HG03439 (cell line): ENCODE measurements at regions not wholly inside any gene's neighbourhood (a gene's known extent, or its start where the extent isn't known, plus 50 kb on each side); places are given as distances from the start of the nearest gene placed in this dataset.

Experiments
- ATAC-seq: cut with Tn5 transposase; IDR thresholded peaks from one replicate; pipeline ENCODE4 v1.9.1; 2021; ENCODE audit warnings: mild to moderate bottlenecking, moderate library complexity; ENCODE audit not compliant: unreplicated experiment

DNA sequence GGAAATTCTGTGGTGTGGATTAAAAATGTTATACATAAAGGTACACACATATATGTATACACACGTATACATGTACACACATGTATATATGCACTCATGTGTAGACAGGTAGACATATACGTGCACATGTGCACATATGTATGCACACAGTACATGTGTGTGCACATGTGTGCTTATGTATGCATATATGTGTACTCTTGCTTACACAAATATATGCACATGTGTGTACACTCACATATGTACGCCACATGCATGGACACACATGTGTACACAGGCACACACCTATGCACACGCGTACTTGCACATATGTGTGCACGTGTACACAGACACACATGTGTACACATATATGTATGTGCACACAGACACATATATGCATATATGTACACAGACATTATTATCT is 142.8 kb upstream of the SALL3 start:
- ATAC-seq, result no peak

DNA sequence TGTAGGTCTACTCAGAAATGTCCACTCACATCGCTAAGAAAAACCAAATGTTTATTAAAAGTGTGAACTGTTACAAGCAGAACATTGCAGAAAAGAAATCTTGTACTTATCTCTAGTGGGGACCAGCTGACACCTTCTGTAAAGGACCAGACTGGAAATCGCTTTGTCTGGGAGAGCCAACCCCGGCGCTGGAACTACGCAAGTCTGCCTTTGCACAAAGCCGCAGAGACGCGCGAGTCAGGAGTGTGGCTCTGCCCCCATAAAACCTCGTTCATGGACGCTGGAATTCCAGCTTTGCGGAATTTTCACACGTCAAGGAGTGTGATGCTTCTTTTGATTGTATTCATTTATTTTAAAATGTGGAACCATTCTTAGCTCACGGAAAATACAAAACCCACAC is 141.9 kb upstream of the SALL3 start:
- no peak for ATAC-seq

DNA sequence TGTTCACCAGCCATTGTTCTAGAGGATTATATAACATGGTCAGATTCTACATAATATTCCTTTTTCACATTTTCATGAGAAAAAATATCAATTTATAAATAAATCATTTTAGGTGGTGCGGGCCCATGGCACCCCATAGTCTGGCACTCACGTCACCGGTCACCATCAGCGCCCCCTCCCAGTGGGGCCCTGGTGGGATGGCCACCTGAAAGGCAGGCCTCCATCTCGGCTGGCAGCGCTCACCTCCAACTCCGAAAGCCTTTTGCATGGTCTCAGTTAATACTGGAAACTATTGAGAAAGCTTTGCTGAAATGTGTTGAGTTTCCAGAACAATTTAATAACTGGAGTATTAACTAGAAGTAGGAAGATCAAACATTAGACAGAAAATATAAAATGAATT is 141.4 kb upstream of the SALL3 start:
- ATAC-seq, result no peak

DNA sequence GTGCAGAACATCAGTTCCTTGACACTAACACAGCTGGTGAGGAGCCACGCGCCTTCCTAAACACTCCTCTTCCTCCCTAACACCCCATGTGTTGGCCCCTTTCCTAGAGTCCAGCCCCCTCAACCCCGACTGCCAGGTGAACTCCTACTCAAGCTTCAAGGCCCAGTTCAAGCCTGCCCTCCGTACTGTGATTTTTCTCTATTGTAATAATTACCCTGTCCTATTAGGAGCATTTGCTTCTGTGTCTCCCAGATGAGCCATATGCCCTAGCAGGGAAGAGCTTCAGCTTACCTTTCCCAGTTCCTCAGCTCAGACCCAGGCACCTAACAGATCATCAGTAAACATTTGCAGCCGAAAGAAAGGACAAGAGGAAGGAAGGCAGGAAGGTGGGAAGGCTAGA is 130.6 kb upstream of the SALL3 start:
- ATAC-seq, result no peak

DNA sequence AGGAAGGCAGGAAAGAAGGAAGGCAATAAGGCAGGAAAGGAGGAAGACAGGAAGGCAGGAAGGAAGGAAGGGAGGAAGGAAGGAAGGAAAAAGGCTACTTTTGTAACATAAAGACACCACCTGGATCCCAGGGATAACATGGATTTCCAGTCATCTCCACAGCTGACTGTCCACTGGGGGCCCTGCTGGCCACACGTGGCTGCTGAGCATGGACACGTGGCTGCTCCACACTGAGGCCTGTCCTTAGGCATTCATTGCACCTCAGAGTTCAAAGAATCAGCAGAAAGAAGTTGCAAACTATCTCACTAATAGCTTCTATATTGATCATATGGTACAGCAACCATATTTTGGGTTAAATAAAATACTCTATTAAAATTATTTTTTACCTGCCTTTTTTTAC is 130.2 kb upstream of the SALL3 start:
- no peak for ATAC-seq

DNA sequence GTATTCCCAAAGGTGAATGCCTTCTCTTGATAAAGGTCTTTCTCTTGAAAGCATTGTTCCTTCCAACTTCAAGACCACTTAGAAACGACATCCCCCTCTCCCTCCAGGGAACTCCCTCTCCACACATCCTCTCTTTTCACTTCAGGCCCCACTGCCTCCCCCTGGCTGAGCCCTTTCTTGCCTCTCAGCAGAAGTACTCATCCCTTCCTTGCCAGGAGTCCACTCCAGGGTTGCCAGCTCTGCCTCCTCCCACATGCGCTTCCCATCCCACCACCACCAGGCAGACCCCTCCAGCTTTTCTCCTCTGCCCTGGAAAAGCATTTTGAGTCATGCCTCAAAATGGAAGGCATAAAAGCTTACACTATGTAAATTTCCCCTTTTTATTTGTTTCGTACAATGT is 126.3 kb upstream of the SALL3 start:
- no peak for ATAC-seq

DNA sequence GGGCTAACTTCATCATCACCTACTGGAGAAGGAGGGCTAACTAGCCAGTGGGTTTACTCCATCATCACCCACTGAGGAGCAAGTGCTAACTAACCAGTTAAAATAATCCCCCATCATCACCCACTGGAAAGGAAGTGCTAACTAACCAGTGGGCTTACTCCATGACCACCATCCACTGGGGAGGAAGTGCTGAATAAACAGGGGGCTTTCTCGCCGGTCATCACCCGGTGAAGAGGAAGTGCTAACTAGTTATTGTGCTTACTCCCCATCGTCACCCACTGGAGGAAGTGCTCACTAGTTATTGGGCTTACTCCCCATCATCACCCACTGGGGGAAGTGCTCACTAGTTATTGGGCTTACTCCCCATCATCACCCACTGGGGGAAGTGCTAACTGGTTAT is 124.4 kb upstream of the SALL3 start:
- no peak for ATAC-seq

DNA sequence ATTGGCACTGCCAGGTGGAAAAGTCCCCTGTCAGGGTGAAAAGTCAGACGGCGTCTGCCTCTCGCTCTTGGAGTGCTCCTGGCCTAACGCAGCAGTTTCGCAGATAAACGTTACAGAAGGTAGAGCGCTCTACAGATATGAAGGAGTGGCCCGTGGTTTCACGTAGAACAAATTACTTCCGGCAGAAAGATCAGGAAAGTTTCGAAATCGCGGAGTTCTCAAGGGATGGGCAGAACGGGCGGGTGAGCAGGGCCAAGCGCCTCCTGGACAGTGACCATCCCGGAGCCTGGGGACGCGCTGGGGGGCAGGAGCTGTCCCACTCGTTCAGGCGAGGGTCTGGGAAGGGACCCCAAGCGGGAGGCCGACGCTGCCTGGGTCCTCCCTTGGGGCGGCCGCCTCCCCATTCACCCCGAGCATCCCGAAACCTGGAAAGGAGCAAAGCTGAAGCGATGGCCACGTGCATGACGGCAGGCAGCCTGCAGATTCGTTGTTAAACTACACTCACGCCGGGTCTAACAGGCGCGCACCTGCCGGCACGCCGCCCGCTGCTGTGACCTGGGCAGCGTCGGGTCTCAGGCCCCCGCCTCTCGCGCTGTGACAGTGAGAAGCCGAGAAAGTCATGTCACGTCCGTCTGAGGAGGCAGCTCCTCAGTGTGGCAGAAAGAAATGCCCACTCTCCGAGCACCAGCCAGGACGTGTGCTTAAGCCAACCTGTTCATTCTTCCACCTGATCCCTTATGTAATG is 122.9 kb upstream of the SALL3 start:
- ATAC-seq, result no peak

DNA sequence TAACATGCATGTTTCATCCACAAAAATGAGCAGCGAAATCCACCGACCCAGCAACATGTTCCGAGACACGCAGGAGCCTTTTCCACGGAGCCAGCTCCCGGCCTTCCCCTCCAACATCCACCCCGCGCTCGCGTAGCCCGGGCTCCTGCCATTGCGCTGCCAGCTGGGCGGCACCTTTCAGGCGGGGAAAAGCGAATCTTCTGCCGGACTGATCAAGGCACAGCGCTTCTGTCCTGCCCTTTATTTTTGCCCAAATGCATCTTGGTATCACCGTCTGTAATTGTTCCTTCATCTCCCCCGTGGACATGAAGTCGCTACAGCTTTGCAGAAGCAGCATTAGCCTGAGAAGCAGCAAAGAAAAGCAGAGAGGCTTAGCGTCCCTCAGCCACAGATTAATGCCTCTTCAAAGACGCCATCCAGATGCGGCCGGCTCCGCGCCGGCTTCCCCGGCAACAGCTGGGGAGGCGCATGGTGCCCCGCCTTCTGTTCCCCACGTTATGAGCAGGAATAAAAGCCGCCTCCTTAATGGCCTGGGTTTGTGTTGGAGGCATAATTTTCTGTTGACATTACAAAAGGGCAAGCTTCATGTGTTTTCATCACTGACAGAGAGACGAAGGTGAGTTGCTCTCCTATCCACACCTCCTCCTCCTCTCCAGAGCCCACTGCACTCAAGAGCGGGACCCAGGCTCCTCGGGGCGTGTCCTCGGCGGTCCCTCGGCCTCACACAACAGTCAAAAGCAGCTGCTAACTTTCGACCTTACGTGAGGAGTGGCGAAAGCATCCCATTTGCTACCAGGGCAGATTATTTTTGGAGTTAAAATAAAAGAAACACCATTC is 122.1 kb upstream of the SALL3 start:
- no peak for ATAC-seq

DNA sequence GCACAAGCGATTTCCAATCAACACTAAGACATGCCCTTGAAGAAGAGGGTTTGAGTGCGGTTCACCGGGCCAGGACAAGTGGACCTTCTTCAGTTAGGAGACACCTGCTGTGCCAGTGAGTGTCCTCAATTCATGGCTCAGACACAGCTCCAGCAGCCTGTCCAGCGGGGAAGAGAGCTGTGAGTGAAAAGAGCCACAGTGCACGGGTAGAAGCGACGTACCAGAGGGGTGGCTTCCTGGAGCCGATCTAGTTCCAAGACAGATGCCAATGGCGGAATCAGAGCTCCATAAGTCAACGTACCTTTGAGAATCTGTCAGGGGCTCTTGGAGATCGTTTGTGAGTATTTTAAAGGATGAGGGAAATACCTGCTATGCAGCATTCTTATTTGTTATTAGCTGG is 119.9 kb upstream of the SALL3 start:
- no peak for ATAC-seq

DNA sequence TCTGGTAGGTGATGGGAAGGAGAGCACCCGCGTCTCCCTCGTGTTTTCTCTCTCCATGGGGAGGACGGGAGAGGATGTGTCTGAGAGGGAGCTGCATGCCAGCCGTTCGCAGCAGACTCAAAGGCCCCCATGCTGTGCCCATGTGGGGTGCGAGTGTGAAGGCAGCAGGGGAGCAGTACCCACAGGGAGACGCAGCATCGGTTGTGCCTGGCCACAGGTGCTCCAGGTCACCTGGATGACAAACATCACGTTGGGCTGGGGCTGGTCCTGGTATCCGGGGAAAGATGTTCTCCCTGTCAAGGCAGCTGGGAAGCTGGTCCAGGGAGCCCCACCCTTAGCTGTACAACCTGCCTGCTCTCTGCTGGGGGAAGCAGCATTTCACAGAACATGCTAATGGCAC is 119.5 kb upstream of the SALL3 start:
- no peak for ATAC-seq

DNA sequence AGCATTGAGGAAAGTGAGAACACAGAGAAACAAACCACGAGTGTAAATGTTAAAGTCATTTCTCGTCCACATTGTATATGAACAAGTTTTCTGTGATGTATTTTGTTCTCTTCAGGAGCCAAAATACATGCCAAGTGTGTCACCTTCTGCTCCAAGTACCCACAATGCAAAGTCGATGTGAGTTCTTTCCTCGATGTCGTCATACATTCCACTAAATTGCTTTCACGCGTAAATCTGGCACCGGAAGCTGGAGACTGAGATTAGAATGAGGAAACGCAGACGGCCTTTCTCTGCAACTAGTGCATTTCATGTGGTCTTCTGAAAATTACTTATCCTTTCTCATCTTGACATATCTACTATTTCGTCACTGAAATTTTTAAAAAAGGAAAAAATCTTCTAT is 118.5 kb upstream of the SALL3 start:
- ATAC-seq, result no peak

DNA sequence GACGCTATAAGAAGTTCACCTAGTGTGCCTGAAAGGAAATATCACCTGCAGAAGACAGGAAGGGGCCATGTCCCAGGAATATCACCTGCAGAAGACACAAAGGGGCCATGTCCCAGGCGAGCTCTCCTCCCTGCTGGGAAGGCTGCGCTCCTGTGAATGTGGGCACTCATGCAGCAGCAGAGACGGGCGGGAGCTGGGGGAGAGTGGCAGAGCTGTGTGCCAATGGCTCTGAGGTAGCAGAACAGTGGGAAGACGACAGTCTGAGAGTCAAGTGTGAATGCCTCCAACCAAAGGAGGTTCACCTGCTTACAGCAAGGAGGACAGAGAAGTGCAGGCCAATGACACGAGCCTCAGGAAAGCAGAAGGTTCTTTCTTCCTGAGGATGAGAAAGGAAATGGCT is 117.9 kb upstream of the SALL3 start:
- no peak for ATAC-seq

DNA sequence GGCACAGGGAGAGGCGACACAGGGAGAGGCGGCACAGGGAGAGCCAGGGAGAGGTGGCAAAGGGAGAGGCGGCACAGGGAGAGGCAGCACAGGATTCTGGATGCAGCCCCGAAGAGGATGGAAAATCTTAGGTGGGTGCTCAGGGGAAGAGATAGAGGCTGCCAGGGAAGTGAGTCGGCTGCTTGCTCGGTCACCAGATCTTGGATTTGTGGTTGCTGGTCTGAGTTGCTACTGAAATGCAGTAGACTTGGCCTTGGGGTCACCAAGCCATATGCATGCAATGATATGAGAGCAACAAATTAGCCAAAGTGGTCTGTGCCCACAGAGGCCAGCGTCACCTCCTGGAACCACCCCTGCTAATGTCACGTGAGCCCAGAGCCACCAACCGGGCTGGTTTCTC is 117.2 kb upstream of the SALL3 start:
- no peak for ATAC-seq

DNA sequence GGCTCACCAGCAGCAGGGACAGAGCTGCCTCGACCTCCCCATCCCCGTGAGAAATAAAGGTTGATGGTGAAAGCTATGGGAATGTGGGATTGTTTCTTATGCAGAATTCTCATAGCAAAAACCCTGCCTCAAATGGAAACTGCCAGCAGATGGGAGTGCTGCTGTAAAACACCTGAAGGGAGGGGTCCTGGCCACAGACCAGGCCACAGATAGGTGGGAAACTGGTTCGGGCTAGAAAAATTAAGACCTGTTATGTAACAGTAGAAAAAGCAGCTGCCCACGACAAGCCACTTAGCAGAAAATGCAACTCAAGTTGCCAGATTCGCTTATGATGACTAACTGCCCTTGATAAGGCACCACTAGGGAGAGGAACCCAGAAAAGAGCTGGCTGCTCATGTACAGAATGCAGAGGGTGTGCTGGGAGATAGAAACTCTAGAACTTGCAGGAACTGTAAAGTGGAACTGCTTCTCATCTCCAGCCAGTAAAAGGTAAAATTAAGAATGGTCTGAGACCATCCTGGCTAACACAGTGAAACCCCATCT is 114.5 kb upstream of the SALL3 start:
- no peak for ATAC-seq

DNA sequence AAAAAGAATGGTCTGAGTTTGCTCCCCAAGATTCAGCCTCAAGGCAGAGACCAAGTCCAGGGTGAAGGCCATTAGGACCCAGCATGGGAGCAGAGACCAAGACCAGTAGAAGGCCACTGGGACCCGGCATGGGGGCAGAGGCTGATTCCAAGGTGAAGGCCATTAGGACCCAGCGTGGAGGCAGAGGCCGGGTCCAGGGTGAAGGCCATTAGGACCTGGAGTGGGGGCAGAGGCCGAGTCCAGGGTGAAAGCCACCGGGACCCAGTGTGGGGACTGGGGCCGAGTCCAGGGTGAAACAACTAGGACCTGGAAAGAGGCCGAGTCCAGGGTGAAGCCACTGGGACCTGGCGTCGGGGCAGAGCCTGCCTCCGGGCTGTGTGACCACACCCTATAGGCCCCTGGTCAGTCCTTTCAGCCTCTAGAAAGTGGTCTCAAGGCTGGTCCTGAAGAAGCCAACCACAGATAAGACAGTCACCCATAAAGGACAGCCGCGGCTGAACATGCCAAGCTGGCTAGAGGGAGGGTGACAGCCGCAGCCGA is 113.8 kb upstream of the SALL3 start:
- ATAC-seq, result no peak

DNA sequence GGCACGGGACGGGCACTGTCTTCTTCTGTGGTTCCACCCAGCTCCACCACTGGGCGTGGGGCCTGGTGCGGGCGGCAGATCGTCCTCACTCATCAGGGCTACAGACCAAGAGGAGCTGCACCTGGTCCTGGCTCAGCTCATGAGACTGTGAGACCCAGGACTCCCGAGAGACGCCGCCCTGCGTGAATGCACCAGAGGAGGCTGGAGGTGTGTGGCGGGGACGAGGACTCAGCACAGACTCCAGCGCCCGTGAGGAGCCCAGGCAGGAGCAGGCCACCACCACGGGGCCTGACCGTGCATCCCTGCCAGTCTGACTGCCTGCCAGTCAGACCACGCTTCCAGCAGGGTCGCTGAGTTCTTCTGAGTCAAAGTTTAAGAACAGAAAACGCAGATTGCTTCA is 112.5 kb upstream of the SALL3 start:
- no peak for ATAC-seq

DNA sequence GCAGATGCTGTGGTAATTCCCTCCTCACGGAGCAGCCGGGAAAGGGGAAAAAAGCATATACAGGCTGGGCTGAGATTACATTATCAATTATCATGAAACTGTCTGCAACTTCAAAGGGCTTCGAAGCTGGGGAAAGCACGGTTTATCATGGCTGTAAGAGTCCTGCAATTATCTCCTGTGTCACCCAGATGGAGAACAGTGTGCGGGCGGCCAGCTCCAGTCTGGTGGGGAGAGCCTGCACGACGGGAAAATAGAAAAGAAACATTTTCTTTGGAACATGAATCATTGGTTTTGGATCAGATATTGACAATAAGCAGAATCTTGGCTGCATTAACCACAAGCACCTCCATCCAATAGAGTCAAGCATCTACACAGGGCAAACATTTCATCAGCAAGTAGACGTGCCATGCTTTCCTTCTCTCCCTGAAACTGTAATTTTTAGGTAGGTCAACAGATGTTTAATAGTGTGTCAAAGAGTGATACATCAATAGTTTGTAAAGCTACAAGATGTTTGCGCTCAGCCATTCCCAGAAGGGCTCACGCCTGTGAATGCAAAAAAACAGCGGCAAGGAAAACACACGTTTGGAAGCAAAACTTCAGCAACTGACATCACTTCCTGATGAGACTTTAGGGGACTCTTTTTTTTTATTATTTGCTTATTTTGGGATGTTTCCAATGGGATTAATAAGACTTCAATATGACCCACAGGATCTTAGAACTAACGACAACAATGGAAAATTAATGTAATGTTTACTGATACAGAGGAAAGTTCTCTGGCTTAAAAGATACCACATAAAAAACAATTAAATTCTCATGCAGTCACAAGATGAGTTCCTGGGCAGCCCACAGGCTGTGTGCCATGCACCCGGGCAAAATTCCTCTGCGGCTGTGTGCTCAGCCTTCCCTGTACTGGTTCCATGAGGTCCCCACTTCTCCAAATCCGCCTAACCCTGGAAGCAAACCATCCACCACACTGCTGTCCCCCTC is 111.0 kb upstream of the SALL3 start:
- ATAC-seq, result no peak

DNA sequence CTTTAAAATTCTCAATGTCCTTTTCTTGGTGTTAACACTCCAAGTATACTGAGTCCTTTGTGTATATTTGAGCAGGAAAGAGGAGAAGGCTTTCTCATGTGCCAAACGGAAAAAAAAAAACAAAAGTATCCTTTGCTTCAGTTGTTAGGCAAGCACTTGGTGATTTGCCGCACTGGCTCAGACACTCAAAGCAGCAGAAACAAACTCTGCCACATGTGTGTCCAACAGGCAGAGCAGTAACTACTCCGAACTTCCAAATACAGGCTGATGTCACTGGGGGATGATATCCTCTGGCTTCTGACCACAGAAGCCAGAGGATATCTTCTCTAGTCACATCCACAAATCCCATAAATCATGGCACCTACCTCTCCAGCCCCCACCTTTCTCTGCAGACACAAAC is 108.0 kb upstream of the SALL3 start:
- no peak for ATAC-seq

DNA sequence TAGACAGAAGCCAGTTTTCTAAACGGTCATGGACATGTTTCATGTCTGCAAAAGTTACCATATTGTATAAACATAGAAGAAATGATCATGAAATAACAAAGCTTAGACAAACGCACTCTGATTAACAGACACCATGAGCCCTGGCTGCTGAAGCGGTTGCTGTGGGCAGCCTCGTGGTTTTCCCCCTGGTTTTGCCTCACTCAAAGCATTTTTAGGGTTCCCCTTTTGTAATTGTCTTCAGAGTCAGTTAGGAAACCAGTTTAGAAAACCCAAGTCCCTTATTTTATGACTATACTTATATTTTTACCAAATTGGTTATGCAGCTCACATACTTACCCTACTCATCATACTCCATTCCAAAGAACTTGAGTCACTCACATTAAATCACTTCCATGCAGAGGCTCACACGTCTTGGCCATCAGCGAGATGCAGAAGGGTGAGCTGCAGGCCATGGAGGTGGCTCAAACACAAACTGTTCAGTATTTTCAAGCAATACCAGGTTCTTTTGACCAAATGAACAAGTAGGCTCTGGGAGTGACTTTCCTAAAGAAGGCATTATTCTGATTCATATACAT is 105.6 kb upstream of the SALL3 start:
- ATAC-seq, result no peak
